ENCODE measurements at regions not wholly inside any gene's neighbourhood (a gene's known extent, or its start where the extent isn't known, plus 50 kb on each side); places are given as distances from the start of the nearest gene placed in this dataset.

DNA sequence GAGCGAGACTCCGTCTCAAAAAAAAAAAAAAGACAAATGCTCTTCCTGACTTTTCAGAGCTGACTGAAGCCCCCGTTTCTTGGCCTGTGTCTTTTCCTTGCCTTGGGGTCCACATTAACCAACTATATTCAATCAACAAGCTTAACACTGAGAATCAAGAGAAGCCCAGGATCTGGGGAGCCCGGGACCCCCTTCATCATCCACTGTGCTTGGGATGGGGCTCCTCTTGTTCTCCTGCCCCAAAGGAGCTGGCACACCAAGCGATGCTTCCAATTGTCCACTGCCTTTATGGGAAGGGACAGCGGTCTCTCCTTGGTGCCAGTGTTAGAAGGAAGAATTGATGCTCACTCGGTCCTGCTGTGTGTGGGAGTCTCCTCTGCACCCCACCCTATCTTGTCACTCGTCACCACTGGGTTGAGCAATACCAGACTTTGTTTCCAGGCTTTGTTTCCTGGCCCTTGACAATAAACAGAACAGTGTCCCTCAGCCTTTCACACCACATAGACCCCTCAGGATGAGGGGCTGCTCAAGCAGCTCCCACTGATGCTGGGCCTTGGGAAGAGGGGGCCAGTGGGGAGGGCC lies 146.7 kb downstream of the KCNJ12 start:
- DNase-seq (ENCODE audit: insufficient read length, low spot score, missing footprints) = peak; percentile 56
- Histone ChIP-seq H3K4me2 (ENCODE audit: insufficient read depth, low read length) (no peak overlapping the region), H3K27ac (ENCODE audit: low read depth, low read length) (no peak overlapping the region), H3K27me3 (ENCODE audit: insufficient read depth, low read length) (peaks cover 2% of the 10 kb centered on the region), H3K79me2 (ENCODE audit: insufficient read depth, low read length) (no peaks in the 10 kb centered on the region), H4K20me1 (ENCODE audit: insufficient read depth, low read length) (no peaks in the 10 kb centered on the region), H2AFZ (ENCODE audit: low read length) (no peak overlapping the region), H3K9me3 (ENCODE audit: low read depth, low read length) (no peaks in the 10 kb centered on the region), H3K4me1 (ENCODE audit: insufficient read depth, low read length) (peaks cover 5% of the 10 kb centered on the region), H3K36me3 (ENCODE audit: insufficient read depth, low read length) (no peaks in the 10 kb centered on the region), H3K4me3 (ENCODE audit: insufficient read depth, low read length) (no peak overlapping the region)
- TF ChIP-seq, protein P1, sequence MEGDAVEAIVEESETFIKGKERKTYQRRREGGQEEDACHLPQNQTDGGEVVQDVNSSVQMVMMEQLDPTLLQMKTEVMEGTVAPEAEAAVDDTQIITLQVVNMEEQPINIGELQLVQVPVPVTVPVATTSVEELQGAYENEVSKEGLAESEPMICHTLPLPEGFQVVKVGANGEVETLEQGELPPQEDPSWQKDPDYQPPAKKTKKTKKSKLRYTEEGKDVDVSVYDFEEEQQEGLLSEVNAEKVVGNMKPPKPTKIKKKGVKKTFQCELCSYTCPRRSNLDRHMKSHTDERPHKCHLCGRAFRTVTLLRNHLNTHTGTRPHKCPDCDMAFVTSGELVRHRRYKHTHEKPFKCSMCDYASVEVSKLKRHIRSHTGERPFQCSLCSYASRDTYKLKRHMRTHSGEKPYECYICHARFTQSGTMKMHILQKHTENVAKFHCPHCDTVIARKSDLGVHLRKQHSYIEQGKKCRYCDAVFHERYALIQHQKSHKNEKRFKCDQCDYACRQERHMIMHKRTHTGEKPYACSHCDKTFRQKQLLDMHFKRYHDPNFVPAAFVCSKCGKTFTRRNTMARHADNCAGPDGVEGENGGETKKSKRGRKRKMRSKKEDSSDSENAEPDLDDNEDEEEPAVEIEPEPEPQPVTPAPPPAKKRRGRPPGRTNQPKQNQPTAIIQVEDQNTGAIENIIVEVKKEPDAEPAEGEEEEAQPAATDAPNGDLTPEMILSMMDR (IDR thresholded peaks at IDR 0.05; ENCODE audit: extremely low read depth, low read depth, low read length) = no peak

DNA sequence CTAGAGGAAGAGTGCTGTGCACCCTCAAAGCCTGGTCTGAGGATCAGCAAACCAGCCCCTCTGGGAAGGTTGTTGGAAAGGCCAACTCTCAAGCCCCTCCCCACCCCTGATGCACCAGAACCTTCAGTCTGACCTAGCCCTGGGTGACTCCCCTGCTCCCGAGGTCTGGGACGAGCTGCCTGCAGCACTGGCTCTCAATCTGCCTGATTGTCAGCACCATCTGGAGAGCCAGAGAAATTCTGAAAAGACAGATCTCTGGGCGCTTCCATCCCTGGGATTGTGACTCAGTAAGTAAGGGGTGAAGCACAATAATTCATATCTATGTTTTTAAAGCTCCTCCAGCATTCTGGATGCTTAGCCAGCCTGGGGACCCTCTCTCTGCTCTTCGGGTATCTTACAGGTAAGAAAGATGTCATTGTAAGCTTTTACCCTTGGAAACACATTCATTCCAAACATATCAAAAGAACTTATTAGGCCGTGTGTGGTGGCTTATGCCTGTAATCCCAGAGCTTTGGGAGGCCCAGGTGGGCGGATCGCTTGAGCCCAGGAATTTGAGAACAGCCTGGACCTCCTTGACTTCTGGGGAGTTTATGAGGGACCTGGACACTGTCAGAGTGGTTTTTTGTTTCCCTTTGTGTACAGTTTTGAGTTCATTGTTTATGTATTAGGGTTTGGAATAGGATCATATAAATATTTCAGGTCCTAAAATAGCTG lies 147.5 kb downstream of the KCNJ12 start:
- Histone ChIP-seq H3K36me3 (ENCODE audit: insufficient read depth, low read length) (no peaks in the 10 kb centered on the region), H3K27ac (ENCODE audit: low read depth, low read length) (no peak overlapping the region), H3K4me3 (ENCODE audit: insufficient read depth, low read length) (no peak overlapping the region), H4K20me1 (ENCODE audit: insufficient read depth, low read length) (no peaks in the 10 kb centered on the region), H3K79me2 (ENCODE audit: insufficient read depth, low read length) (no peaks in the 10 kb centered on the region), H3K4me2 (ENCODE audit: insufficient read depth, low read length) (peak overlapping the region; percentile 18), H2AFZ (ENCODE audit: low read length) (no peak overlapping the region), H3K9me3 (ENCODE audit: low read depth, low read length) (no peaks in the 10 kb centered on the region), H3K27me3 (ENCODE audit: insufficient read depth, low read length) (peaks cover 2% of the 10 kb centered on the region), H3K4me1 (ENCODE audit: insufficient read depth, low read length) (peaks cover 5% of the 10 kb centered on the region)
- no peak for DNase-seq (ENCODE audit: insufficient read length, low spot score, missing footprints)
- TF ChIP-seq, protein P1 (IDR thresholded peaks at IDR 0.05; ENCODE audit: extremely low read depth, low read depth, low read length) = no peak

DNA sequence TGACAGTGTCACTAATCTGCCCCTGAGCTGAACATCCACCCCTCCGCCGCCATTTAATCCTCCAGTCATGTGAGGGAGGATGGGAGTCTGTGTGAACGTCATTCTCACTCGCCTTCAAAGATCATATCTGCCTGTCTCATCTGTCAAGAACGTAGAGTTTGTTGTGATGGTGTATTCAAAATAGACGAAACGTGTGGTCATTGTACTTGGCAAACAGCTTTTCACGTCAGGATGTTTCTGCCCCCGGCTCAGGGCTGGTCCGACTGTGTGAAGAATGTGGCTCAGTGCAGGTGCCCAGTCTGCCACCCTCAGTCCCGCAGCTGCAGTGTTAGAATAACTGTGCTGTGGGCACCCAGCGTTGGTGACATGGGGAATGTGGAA lies 148.0 kb downstream of the KCNJ12 start:
- DNase-seq (ENCODE audit: insufficient read length, low spot score, missing footprints) = no peak
- H3K4me1 ChIP-seq (ENCODE audit: insufficient read depth, low read length) = peaks cover 5% of the 10 kb centered on the region
- no peak overlapping the region for H3K27ac ChIP-seq (ENCODE audit: low read depth, low read length)
- no peaks in the 10 kb centered on the region for H3K79me2 ChIP-seq (ENCODE audit: insufficient read depth, low read length)
- peak overlapping the region; percentile 18 for H3K4me2 ChIP-seq (ENCODE audit: insufficient read depth, low read length)
- H3K36me3 ChIP-seq (ENCODE audit: insufficient read depth, low read length) = no peaks in the 10 kb centered on the region
- no peak overlapping the region for H2AFZ ChIP-seq (ENCODE audit: low read length)
- H3K27me3 ChIP-seq (ENCODE audit: insufficient read depth, low read length) = no peaks in the 10 kb centered on the region
- H4K20me1 ChIP-seq (ENCODE audit: insufficient read depth, low read length) = no peaks in the 10 kb centered on the region
- no peaks in the 10 kb centered on the region for H3K9me3 ChIP-seq (ENCODE audit: low read depth, low read length)
- H3K4me3 ChIP-seq (ENCODE audit: insufficient read depth, low read length) = no peak overlapping the region
- TF ChIP-seq, protein P1 (IDR thresholded peaks at IDR 0.05; ENCODE audit: extremely low read depth, low read depth, low read length) = no peak

DNA sequence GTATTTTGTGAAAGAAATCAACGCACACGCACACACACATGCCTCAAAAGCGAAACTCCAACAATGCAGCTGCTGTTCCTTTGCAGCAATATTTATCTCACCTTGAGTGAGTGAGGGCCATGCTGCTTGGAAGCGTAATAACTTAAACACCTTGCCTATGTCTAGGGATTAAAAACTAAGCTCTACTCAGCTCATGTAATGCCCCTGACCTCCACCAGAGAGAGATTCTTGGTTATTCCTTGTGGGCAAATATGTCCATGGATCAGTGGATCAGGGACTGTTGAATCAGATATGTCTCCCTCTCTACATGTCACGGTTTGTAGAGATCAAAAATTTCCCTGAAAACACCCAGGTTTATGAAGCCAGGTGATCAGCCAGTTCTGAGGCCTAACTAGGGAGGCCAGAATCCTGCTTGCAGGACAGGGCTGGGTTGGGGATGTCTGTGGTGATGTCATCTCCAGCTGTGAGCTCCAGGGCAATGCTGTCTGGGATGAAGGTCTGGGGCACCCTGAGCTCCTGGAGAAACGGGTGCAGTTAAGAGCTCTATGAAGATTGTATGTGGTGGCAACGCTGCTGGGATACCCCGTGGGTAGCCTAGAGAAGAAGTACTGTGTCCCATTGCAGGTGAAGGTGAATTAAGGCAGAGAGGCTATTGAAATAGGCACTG lies 149.4 kb downstream of the KCNJ12 start:
- Histone ChIP-seq H3K4me2 (ENCODE audit: insufficient read depth, low read length) (no peak overlapping the region), H3K36me3 (ENCODE audit: insufficient read depth, low read length) (no peaks in the 10 kb centered on the region), H3K4me3 (ENCODE audit: insufficient read depth, low read length) (no peak overlapping the region), H3K27me3 (ENCODE audit: insufficient read depth, low read length) (no peaks in the 10 kb centered on the region), H4K20me1 (ENCODE audit: insufficient read depth, low read length) (peaks cover 4% of the 10 kb centered on the region), H2AFZ (ENCODE audit: low read length) (no peak overlapping the region), H3K9me3 (ENCODE audit: low read depth, low read length) (no peaks in the 10 kb centered on the region), H3K79me2 (ENCODE audit: insufficient read depth, low read length) (no peaks in the 10 kb centered on the region), H3K4me1 (ENCODE audit: insufficient read depth, low read length) (peaks cover 5% of the 10 kb centered on the region), H3K27ac (ENCODE audit: low read depth, low read length) (no peak overlapping the region)
- DNase-seq (ENCODE audit: insufficient read length, low spot score, missing footprints) = no peak
- TF ChIP-seq, protein P1 (IDR thresholded peaks at IDR 0.05; ENCODE audit: extremely low read depth, low read depth, low read length) = no peak
